GM23338 (cell line): ENCODE measurements at regions not wholly inside any gene's neighbourhood (a gene's known extent, or its start where the extent isn't known, plus 50 kb on each side); places are given as distances from the start of the nearest gene placed in this dataset.

Source experiments
- ATAC-seq: fragments of 200-7000 bp; cut with Tn5 transposase; 3 replicates; pipeline ENCODE4 v1.9.1; 2020
- DNase-seq: peaks from one replicate; pipeline ENCODE4 v3.0.0-alpha.2; 2015; ENCODE audit warnings: low spot score
- H2AFZ ChIP-seq: fragments of 200-600 bp; sonication (generic); 2 replicates; pipeline ENCODE4 v1.8.0; 2016; ENCODE audit warnings: antibody characterized with exemption, mild to moderate bottlenecking, moderate library complexity
- H3F3A ChIP-seq: fragments of 200-600 bp; sonication (generic); replicated peaks from 2 replicates; pipeline ENCODE4 v1.8.0; 2017; ENCODE audit warnings: antibody characterized with exemption, mixed run types, low read depth
- H3K27ac ChIP-seq: fragments of 200-600 bp; sonication (generic); 2 replicates; pipeline ENCODE4 v1.6.1; 2016; ENCODE audit warnings: low read depth
- H3K27me3 ChIP-seq: fragments of 200-600 bp; sonication (generic); 2 replicates; pipeline ENCODE4 v1.8.0; 2016; ENCODE audit warnings: mild to moderate bottlenecking, mixed run types, moderate library complexity; ENCODE audit not compliant: insufficient read depth
- H3K36me3 ChIP-seq: fragments of 200-600 bp; sonication (generic); 2 replicates; pipeline ENCODE4 v1.8.0; 2016; ENCODE audit warnings: mild to moderate bottlenecking; ENCODE audit not compliant: insufficient read depth
- H3K4me1 ChIP-seq: fragments of 200-600 bp; sonication (generic); 2 replicates; pipeline ENCODE4 v1.8.0; 2016; ENCODE audit warnings: mild to moderate bottlenecking, moderate library complexity; ENCODE audit not compliant: insufficient read depth
- H3K4me2 ChIP-seq: fragments of 200-600 bp; sonication (generic); 2 replicates; pipeline ENCODE4 v1.7.1; 2017; ENCODE audit warnings: mixed run types
- H3K4me3 ChIP-seq: fragments of 200-600 bp; sonication (generic); 2 replicates; pipeline ENCODE4 v1.6.1; 2016; ENCODE audit warnings: mixed run types
- H3K79me2 ChIP-seq: fragments of 200-600 bp; sonication (generic); replicated peaks from 2 replicates; pipeline ENCODE4 v1.8.0; 2017; ENCODE audit warnings: mild to moderate bottlenecking; ENCODE audit not compliant: insufficient read depth
- H3K9me2 ChIP-seq: fragments of 200-600 bp; sonication (generic); 2 replicates; pipeline ENCODE4 v1.8.0; 2017; ENCODE audit not compliant: insufficient read depth
- H4K20me1 ChIP-seq: fragments of 200-600 bp; sonication (generic); replicated peaks from 2 replicates; pipeline ENCODE4 v1.8.0; 2017; ENCODE audit warnings: mild to moderate bottlenecking; ENCODE audit not compliant: insufficient read depth
- H3K27ac Mint-ChIP-seq: 2 replicates; pipeline ENCODE4 v1.8.0; 2020; ENCODE audit warnings: inconsistent platforms, mild to moderate bottlenecking, moderate library complexity, mixed read lengths
- H3K27me3 Mint-ChIP-seq: 3 replicates; pipeline ENCODE4 v1.8.0; 2022; ENCODE audit warnings: low read depth, mild to moderate bottlenecking, moderate library complexity, mixed read lengths, inconsistent platforms; ENCODE audit not compliant: insufficient read depth, poor library complexity
- H3K36me3 Mint-ChIP-seq: 3 replicates; pipeline ENCODE4 v1.8.0; 2021; ENCODE audit warnings: low read depth, mild to moderate bottlenecking, inconsistent platforms, moderate library complexity, mixed read lengths
- H3K4me1 Mint-ChIP-seq: 3 replicates; pipeline ENCODE4 v1.8.0; 2020; ENCODE audit warnings: mild to moderate bottlenecking, inconsistent platforms, mixed read lengths
- H3K4me3 Mint-ChIP-seq: 3 replicates; pipeline ENCODE4 v1.8.0; 2021; ENCODE audit warnings: moderate library complexity, mild to moderate bottlenecking, inconsistent platforms, mixed read lengths
- H3K9me3 Mint-ChIP-seq: 3 replicates; pipeline ENCODE4 v1.8.0; 2020; ENCODE audit warnings: moderate library complexity, mild to moderate bottlenecking, inconsistent platforms, mixed read lengths
- CREB1 ChIP-seq: fragments of 250-450 bp; sonication (Bioruptor Pico); IDR thresholded peaks from 2 replicates; pipeline ENCODE4 v1.5.0; 2020; ENCODE audit warnings: low read depth, mild to moderate bottlenecking, moderate library complexity
- EZH2 ChIP-seq: fragments of 200-600 bp; sonication (generic); IDR thresholded peaks from one replicate; pipeline ENCODE4 v1.8.0; 2017; ENCODE audit warnings: antibody characterized with exemption, mild to moderate bottlenecking, low read depth; ENCODE audit not compliant: unreplicated experiment
- EZH2phosphoT487 ChIP-seq: fragments of 200-600 bp; sonication (generic); IDR thresholded peaks from one replicate; pipeline ENCODE4 v1.8.1; 2018; ENCODE audit warnings: antibody characterized with exemption; ENCODE audit not compliant: unreplicated experiment
- JUNB ChIP-seq: IDR thresholded peaks from one replicate; pipeline ENCODE4 v1.6.1; 2016; ENCODE audit warnings: antibody characterized with exemption; ENCODE audit not compliant: unreplicated experiment
- NANOG ChIP-seq: IDR thresholded peaks from 2 replicates; pipeline ENCODE4 v1.6.1; 2016; ENCODE audit warnings: antibody characterized with exemption, borderline replicate concordance
- POLR2AphosphoS5 ChIP-seq: IDR thresholded peaks from 2 replicates; pipeline ENCODE4 v1.6.1; 2016; ENCODE audit warnings: antibody characterized with exemption, low read depth
- STAT1 ChIP-seq: IDR thresholded peaks from one replicate; pipeline ENCODE4 v1.6.1; 2016; ENCODE audit warnings: antibody characterized with exemption; ENCODE audit not compliant: unreplicated experiment
- ZNF114 ChIP-seq: fragments of 250-450 bp; sonication (Bioruptor Pico); IDR thresholded peaks from 2 replicates; pipeline ENCODE4 v1.5.0; 2020; ENCODE audit warnings: mild to moderate bottlenecking, moderate library complexity
- ZNF331 ChIP-seq: fragments of 250-450 bp; sonication (Bioruptor Pico); IDR thresholded peaks from 2 replicates; pipeline ENCODE4 v1.5.0; 2020; ENCODE audit warnings: low read depth, mild to moderate bottlenecking, moderate library complexity
- TF ChIP-seq, protein P1 (sequence below): IDR thresholded peaks from 2 replicates; pipeline ENCODE4 v1.6.1; 2016; ENCODE audit warnings: antibody characterized with exemption
- TF ChIP-seq, protein P2 (sequence below): IDR thresholded peaks from one replicate; pipeline ENCODE4 v1.6.1; 2018; ENCODE audit warnings: antibody characterized with exemption; ENCODE audit not compliant: unreplicated experiment
- TF ChIP-seq, protein P3 (sequence below): fragments of 250-450 bp; sonication (Bioruptor Pico); IDR thresholded peaks from 2 replicates; pipeline ENCODE4 v1.5.0; 2020; ENCODE audit warnings: mild to moderate bottlenecking, moderate library complexity
- TF ChIP-seq, protein P4 (sequence below), 2 experiments: fragments of 200-600 bp in 1 of 2; sonication (generic) in 1 of 2; conservative IDR thresholded peaks; 2 replicates each; pipeline versions ENCODE4 v1.5.1 to v1.6.1; 2016 to 2017; ENCODE audit warnings: antibody characterized with exemption in 2 of 2, low read depth in 2 of 2, mild to moderate bottlenecking in 2 of 2, moderate library complexity in 1 of 2

DNA sequence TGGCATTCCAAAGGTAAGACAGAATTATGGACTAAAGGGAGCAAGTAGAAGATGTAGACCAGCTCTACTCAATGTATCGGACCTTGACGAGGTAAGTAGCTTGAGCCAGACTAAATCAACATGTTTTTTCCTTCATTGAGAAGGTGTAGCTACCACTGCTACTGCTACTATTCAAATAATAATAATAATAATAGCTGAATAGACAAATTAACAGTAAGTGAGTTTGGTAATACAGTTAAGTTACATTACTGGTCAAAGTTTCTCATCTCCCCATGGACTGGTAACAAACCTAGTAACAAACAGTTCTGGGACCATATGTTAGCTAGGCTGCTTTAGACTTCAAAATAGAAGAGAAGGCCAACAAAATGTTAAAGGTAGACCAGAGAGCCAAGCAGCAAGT is 609.2 kb downstream of the TLE1 start:
- H3K36me3 ChIP-seq: no peaks in the 10 kb centered on the region
- H3K27ac ChIP-seq: no peak overlapping the region
- DNase-seq (no peak), ATAC-seq (no peak)
- no peak overlapping the region for H3K4me2 ChIP-seq
- H3K4me1 Mint-ChIP-seq: peaks cover 9% of the 10 kb centered on the region; the same call in 2 of the 3 replicates
- H3K27me3 ChIP-seq: no peaks in the 10 kb centered on the region
- H2AFZ ChIP-seq: no peak overlapping the region
- H3K4me3 Mint-ChIP-seq: no peak overlapping the region
- no peaks in the 10 kb centered on the region for H3K9me3 Mint-ChIP-seq
- no peaks in the 10 kb centered on the region for H3K36me3 Mint-ChIP-seq
- H3K79me2 ChIP-seq: no peaks in the 10 kb centered on the region
- no peak overlapping the region for H3K4me3 ChIP-seq
- no peak for TF ChIP-seq POLR2AphosphoS5
- no peak for TF ChIP-seq CREB1 (CRISPR knock-in tag)
- TF ChIP-seq, protein P1, sequence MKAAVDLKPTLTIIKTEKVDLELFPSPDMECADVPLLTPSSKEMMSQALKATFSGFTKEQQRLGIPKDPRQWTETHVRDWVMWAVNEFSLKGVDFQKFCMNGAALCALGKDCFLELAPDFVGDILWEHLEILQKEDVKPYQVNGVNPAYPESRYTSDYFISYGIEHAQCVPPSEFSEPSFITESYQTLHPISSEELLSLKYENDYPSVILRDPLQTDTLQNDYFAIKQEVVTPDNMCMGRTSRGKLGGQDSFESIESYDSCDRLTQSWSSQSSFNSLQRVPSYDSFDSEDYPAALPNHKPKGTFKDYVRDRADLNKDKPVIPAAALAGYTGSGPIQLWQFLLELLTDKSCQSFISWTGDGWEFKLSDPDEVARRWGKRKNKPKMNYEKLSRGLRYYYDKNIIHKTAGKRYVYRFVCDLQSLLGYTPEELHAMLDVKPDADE: no peak
- TF ChIP-seq ZNF331 (CRISPR knock-in tag): no peak
- no peak for TF ChIP-seq EZH2phosphoT487
- TF ChIP-seq, protein P2, sequence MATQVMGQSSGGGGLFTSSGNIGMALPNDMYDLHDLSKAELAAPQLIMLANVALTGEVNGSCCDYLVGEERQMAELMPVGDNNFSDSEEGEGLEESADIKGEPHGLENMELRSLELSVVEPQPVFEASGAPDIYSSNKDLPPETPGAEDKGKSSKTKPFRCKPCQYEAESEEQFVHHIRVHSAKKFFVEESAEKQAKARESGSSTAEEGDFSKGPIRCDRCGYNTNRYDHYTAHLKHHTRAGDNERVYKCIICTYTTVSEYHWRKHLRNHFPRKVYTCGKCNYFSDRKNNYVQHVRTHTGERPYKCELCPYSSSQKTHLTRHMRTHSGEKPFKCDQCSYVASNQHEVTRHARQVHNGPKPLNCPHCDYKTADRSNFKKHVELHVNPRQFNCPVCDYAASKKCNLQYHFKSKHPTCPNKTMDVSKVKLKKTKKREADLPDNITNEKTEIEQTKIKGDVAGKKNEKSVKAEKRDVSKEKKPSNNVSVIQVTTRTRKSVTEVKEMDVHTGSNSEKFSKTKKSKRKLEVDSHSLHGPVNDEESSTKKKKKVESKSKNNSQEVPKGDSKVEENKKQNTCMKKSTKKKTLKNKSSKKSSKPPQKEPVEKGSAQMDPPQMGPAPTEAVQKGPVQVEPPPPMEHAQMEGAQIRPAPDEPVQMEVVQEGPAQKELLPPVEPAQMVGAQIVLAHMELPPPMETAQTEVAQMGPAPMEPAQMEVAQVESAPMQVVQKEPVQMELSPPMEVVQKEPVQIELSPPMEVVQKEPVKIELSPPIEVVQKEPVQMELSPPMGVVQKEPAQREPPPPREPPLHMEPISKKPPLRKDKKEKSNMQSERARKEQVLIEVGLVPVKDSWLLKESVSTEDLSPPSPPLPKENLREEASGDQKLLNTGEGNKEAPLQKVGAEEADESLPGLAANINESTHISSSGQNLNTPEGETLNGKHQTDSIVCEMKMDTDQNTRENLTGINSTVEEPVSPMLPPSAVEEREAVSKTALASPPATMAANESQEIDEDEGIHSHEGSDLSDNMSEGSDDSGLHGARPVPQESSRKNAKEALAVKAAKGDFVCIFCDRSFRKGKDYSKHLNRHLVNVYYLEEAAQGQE: no peak
- no peak for TF ChIP-seq JUNB
- TF ChIP-seq NANOG: no peak
- TF ChIP-seq EZH2: no peak
- TF ChIP-seq, protein P3, sequence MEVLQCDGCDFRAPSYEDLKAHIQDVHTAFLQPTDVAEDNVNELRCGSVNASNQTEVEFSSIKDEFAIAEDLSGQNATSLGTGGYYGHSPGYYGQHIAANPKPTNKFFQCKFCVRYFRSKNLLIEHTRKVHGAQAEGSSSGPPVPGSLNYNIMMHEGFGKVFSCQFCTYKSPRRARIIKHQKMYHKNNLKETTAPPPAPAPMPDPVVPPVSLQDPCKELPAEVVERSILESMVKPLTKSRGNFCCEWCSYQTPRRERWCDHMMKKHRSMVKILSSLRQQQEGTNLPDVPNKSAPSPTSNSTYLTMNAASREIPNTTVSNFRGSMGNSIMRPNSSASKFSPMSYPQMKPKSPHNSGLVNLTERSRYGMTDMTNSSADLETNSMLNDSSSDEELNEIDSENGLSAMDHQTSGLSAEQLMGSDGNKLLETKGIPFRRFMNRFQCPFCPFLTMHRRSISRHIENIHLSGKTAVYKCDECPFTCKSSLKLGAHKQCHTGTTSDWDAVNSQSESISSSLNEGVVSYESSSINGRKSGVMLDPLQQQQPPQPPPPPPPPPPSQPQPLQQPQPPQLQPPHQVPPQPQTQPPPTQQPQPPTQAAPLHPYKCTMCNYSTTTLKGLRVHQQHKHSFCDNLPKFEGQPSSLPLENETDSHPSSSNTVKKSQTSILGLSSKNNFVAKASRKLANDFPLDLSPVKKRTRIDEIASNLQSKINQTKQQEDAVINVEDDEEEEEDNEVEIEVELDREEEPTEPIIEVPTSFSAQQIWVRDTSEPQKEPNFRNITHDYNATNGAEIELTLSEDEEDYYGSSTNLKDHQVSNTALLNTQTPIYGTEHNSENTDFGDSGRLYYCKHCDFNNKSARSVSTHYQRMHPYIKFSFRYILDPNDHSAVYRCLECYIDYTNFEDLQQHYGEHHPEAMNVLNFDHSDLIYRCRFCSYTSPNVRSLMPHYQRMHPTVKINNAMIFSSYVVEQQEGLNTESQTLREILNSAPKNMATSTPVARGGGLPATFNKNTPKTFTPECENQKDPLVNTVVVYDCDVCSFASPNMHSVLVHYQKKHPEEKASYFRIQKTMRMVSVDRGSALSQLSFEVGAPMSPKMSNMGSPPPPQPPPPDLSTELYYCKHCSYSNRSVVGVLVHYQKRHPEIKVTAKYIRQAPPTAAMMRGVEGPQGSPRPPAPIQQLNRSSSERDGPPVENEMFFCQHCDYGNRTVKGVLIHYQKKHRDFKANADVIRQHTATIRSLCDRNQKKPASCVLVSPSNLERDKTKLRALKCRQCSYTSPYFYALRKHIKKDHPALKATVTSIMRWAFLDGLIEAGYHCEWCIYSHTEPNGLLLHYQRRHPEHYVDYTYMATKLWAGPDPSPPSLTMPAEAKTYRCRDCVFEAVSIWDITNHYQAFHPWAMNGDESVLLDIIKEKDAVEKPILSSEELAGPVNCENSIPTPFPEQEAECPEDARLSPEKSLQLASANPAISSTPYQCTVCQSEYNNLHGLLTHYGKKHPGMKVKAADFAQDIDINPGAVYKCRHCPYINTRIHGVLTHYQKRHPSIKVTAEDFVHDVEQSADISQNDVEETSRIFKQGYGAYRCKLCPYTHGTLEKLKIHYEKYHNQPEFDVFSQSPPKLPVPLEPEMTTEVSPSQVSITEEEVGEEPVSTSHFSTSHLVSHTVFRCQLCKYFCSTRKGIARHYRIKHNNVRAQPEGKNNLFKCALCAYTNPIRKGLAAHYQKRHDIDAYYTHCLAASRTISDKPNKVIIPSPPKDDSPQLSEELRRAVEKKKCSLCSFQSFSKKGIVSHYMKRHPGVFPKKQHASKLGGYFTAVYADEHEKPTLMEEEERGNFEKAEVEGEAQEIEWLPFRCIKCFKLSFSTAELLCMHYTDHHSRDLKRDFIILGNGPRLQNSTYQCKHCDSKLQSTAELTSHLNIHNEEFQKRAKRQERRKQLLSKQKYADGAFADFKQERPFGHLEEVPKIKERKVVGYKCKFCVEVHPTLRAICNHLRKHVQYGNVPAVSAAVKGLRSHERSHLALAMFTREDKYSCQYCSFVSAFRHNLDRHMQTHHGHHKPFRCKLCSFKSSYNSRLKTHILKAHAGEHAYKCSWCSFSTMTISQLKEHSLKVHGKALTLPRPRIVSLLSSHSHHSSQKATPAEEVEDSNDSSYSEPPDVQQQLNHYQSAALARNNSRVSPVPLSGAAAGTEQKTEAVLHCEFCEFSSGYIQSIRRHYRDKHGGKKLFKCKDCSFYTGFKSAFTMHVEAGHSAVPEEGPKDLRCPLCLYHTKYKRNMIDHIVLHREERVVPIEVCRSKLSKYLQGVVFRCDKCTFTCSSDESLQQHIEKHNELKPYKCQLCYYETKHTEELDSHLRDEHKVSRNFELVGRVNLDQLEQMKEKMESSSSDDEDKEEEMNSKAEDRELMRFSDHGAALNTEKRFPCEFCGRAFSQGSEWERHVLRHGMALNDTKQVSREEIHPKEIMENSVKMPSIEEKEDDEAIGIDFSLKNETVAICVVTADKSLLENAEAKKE (CRISPR knock-in tag): no peak
- TF ChIP-seq ZNF114 (CRISPR knock-in tag): no peak
- TF ChIP-seq STAT1: no peak
- TF ChIP-seq, protein P4, sequence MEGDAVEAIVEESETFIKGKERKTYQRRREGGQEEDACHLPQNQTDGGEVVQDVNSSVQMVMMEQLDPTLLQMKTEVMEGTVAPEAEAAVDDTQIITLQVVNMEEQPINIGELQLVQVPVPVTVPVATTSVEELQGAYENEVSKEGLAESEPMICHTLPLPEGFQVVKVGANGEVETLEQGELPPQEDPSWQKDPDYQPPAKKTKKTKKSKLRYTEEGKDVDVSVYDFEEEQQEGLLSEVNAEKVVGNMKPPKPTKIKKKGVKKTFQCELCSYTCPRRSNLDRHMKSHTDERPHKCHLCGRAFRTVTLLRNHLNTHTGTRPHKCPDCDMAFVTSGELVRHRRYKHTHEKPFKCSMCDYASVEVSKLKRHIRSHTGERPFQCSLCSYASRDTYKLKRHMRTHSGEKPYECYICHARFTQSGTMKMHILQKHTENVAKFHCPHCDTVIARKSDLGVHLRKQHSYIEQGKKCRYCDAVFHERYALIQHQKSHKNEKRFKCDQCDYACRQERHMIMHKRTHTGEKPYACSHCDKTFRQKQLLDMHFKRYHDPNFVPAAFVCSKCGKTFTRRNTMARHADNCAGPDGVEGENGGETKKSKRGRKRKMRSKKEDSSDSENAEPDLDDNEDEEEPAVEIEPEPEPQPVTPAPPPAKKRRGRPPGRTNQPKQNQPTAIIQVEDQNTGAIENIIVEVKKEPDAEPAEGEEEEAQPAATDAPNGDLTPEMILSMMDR (conservative IDR thresholded peaks at IDR 0.05; ENCODE audit: low read depth in 2 of 2): no peak
- no peak overlapping the region for H3K27ac Mint-ChIP-seq
- no peaks in the 10 kb centered on the region for H3F3A ChIP-seq
- H3K4me1 ChIP-seq: 0 out of 2 replicates have a peak, but pooled peaks cover 3% of the 10 kb centered on the region
- H3K27me3 Mint-ChIP-seq: no peaks in the 10 kb centered on the region
- H3K9me2 ChIP-seq: peaks cover 10% of the 10 kb centered on the region; the same call in 1 of the 2 replicates
- H4K20me1 ChIP-seq: no peaks in the 10 kb centered on the region
